ENCODE measurements at regions not wholly inside any gene's neighbourhood (a gene's known extent, or its start where the extent isn't known, plus 50 kb on each side); places are given as distances from the start of the nearest gene placed in this dataset.
"Not testable (repeated sequence)": the region's sequence is repeated elsewhere in the genome, so short reads cannot be mapped to it uniquely, and the experiment has no call there.

DNA sequence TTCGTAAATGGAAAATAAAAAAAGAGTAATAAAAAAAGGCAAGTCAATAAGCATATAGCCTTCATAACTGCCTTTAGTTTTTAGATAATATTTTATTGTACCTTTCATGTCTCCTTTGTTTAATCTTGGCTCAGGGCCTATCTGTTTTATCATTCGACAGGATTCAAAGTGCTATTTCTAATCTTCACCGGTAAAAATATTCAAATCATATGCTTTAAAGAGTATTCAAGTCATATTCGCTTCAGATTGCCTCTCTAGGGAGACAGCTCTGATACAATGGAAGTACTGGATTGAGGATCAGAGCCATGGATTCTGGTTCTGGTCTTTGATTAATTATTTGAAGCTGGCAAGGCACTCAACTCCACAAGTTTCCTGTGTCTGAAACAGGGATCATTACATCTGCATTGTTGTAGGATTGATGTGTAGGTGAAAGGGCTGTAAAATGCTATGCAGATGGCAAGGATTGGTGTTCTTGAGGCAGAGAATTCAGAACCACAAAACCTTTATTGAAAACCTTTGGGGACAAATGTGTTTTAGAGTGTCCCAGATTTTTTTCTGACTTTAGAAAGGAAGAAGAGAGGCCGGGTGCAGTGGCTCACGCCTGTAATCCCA is 84.3 kb upstream of the RAPH1 start:
- Histone ChIP-seq H3K36me3 (ENCODE audit: control insufficient read depth, insufficient read depth, low read length) (no peaks in the 10 kb centered on the region), H3K27me3 (ENCODE audit: control insufficient read depth, insufficient read depth, low read length) (no peaks in the 10 kb centered on the region), H3K4me3 (ENCODE audit: low read depth, low read length) (no peak overlapping the region)
- ChIA-PET CTCF (interaction anchor here (1.6 kb wide), 1 partner anchor 8 kb away, joined by 3 read pairs; no protein-coding TSS in a partner anchor), POLR2A (no interaction called here)
- TF ChIP-seq, protein P1, sequence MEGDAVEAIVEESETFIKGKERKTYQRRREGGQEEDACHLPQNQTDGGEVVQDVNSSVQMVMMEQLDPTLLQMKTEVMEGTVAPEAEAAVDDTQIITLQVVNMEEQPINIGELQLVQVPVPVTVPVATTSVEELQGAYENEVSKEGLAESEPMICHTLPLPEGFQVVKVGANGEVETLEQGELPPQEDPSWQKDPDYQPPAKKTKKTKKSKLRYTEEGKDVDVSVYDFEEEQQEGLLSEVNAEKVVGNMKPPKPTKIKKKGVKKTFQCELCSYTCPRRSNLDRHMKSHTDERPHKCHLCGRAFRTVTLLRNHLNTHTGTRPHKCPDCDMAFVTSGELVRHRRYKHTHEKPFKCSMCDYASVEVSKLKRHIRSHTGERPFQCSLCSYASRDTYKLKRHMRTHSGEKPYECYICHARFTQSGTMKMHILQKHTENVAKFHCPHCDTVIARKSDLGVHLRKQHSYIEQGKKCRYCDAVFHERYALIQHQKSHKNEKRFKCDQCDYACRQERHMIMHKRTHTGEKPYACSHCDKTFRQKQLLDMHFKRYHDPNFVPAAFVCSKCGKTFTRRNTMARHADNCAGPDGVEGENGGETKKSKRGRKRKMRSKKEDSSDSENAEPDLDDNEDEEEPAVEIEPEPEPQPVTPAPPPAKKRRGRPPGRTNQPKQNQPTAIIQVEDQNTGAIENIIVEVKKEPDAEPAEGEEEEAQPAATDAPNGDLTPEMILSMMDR (IDR thresholded peaks at IDR 0.05; ENCODE audit: insufficient read depth, low read depth, low read length): no peak
- DNase-seq (ENCODE audit: low read depth): no peak

DNA sequence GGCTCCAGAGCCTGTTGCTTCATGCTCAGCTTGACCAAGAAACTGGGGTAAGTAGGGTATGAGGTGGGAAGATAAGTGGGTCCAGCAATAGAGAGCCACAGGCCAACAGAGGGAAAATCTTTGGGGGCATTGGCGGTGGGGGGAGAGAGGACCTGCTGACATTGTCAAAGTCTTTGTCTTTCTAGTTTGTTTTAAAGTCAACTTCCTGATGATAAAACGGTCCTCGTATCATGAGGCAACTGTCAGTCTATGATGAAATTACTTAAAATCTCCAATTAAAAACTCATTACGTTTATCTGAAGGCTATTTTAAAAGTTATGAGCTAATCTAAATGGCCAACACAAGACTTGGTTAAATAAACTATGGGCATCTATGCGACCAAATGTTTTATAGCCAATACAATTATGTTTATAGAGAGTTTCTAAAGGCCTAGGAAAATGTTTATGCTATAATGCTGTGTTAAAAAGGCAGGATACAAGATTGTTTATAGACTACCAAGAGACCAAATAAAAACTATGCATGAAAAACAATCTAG is 84.4 kb upstream of the CD28 start:
- ChIA-PET CTCF (no interaction called here), POLR2A (no interaction called here)
- no peak overlapping the region for H3K4me3 ChIP-seq (ENCODE audit: low read depth, low read length)
- H3K27me3 ChIP-seq (ENCODE audit: control insufficient read depth, insufficient read depth, low read length): no peaks in the 10 kb centered on the region
- TF ChIP-seq, protein P1 (IDR thresholded peaks at IDR 0.05; ENCODE audit: insufficient read depth, low read depth, low read length): no peak
- no peaks in the 10 kb centered on the region for H3K36me3 ChIP-seq (ENCODE audit: control insufficient read depth, insufficient read depth, low read length)
- DNase-seq (ENCODE audit: low read depth): no peak

DNA sequence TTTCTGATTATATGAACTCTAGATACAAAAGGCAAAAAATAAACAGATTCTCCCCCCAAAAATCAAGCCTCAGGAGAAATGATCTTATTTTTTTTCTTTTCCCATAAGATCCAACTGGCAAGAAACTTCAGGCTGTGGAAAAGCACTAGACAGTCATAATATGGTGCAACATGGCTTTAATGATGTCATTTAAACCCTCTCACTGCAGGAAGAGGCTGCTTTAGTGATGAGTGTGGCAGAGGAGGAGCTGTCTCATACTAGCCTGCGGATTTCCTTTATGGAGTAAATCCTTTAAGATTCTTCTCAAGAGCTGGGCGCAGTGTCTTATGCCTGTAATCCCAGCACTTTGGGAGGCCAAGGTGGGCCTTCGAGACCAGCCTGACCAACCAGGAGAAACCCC is 83.3 kb upstream of the CD28 start:
- CTCF ChIA-PET: interaction anchor here (0.9 kb wide), 3 partner anchors 9 to 160 kb away, joined by 3 to 4 read pairs (median 3); no protein-coding TSS in a partner anchor
- POLR2A ChIA-PET: interaction anchor here (0.5 kb wide), 1 partner anchor 89 kb away, joined by 3 read pairs; no protein-coding TSS in a partner anchor

DNA sequence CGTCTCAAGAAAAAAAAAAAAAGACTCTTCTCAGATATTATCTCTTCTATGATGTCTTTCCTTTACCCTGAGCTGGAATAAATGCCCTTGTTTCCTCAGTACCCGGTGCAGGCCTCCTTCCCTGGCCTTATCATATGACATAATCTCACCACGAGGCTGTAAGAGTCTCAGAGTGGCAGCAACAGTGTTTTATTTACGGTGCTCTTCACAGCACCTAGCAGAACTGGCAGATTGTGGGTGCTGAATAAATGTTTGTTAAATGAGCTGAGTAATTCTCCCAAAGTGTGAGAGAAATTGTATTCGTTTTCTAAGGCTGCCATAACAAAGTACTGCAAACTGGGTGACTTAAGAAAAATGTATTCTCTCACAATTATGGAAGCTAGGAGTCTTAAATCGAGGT is 82.8 kb upstream of the CD28 start:
- H3K4me3 ChIP-seq (ENCODE audit: low read depth, low read length): no peak overlapping the region
- CTCF ChIA-PET: interaction anchor here (0.6 to 0.9 kb wide), 6 partner anchors 10 to 175 kb away, joined by 3 to 5 read pairs (median 3); no protein-coding TSS in a partner anchor
- no peak for DNase-seq (ENCODE audit: low read depth)
- H3K27me3 ChIP-seq (ENCODE audit: control insufficient read depth, insufficient read depth, low read length): no peaks in the 10 kb centered on the region
- TF ChIP-seq, protein P1 (IDR thresholded peaks at IDR 0.05; ENCODE audit: insufficient read depth, low read depth, low read length): no peak
- POLR2A ChIA-PET: interaction anchor here (0.5 kb wide), 1 partner anchor 89 kb away, joined by 3 read pairs; no protein-coding TSS in a partner anchor
- H3K36me3 ChIP-seq (ENCODE audit: control insufficient read depth, insufficient read depth, low read length): no peaks in the 10 kb centered on the region

More for the DNA sequence above, 83.3 kb upstream of the CD28 start:
- H3K4me3 ChIP-seq (ENCODE audit: low read depth, low read length): no peak overlapping the region
- H3K36me3 ChIP-seq (ENCODE audit: control insufficient read depth, insufficient read depth, low read length): no peaks in the 10 kb centered on the region
- no peaks in the 10 kb centered on the region for H3K27me3 ChIP-seq (ENCODE audit: control insufficient read depth, insufficient read depth, low read length)
- peak; percentile 90 for DNase-seq (ENCODE audit: low read depth)
- TF ChIP-seq, protein P1 (IDR thresholded peaks at IDR 0.05; ENCODE audit: insufficient read depth, low read depth, low read length): no peak

DNA sequence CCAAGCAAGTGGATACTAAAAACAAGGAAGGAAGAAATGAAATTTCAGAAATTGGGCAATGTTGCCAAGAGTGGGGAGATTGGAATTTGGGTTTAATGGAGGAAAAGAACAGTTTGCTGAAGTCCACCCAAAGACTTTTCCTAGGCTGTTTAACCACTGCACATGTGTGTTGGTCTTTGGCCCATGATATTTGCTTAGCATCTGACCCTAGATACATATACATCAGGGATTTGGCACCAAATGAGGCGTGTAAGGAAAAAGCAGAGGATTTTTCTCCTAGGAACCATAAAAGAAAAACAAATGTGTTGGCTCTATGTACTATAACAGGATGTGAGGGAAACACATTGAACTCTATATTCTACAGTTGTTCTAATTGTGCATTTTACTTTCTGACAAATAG is 80.7 kb upstream of the CD28 start:
- TF ChIP-seq, protein P1 (IDR thresholded peaks at IDR 0.05; ENCODE audit: insufficient read depth, low read depth, low read length): no peak
- ChIA-PET POLR2A (no interaction called here), CTCF (no interaction called here)
- no peak for DNase-seq (ENCODE audit: low read depth)
- Histone ChIP-seq H3K27me3 (ENCODE audit: control insufficient read depth, insufficient read depth, low read length) (no peaks in the 10 kb centered on the region), H3K4me3 (ENCODE audit: low read depth, low read length) (no peak overlapping the region), H3K36me3 (ENCODE audit: control insufficient read depth, insufficient read depth, low read length) (no peaks in the 10 kb centered on the region)

DNA sequence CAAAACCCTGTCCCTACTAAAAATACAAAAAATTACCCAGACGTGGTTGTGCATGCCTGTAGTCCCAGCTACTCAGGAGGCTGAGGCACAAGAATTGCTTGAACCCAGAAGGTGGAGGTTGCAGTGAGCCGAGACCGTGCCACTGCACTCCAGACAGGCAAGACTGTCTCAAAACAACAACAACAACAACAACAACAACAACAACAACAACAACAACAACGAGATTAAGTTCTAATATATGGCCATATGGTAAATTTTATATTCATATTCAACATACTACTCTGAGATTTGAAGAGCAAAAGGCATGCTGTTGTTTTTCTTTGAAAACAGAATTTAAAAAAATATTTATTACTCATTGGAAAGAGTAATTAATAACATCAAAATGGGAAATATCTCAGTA is 80.2 kb upstream of the CD28 start:
- DNase-seq (ENCODE audit: low read depth); POLR2A ChIA-PET; H3K27me3 ChIP-seq (ENCODE audit: control insufficient read depth, insufficient read depth, low read length); H3K36me3 ChIP-seq (ENCODE audit: control insufficient read depth, insufficient read depth, low read length); H3K4me3 ChIP-seq (ENCODE audit: low read depth, low read length): not testable (repeated sequence)
- CTCF ChIA-PET: interaction anchor here (0.6 kb wide), 1 partner anchor 184 kb away, joined by 5 read pairs; no protein-coding TSS in a partner anchor
